CD4-positive, alpha-beta T cell treated with Interleukin-2 at 100 ng/mL for 4 hours (primary cell): ENCODE measurements at regions not wholly inside any gene's neighbourhood (a gene's known extent, or its start where the extent isn't known, plus 50 kb on each side); places are given as distances from the start of the nearest gene placed in this dataset.

Experiments
- DNase-seq: peaks from one replicate; pipeline ENCODE4 v3.0.0-alpha.2; 2020; ENCODE audit warnings: low spot score

DNA sequence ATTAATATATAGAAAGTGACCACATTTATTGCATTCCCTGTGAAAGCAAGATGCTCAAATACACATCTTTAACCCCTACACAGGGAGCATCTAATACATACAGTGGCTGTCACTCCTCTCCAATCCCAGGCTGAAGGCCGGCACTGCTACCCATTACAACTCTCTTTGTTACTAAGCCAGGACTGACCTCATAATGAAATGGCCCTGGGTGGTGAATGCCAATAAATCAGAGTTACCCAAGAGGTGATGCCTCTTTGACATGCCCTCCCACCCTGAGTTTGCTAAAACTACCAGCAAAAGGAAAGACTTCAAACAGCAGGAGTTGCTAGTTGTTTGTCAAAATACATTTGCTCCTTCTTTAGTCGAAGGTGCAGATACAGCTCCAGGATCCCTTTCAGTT, 214.2 kb downstream of the FOXA2 start:
- DNase-seq: no peak

DNA sequence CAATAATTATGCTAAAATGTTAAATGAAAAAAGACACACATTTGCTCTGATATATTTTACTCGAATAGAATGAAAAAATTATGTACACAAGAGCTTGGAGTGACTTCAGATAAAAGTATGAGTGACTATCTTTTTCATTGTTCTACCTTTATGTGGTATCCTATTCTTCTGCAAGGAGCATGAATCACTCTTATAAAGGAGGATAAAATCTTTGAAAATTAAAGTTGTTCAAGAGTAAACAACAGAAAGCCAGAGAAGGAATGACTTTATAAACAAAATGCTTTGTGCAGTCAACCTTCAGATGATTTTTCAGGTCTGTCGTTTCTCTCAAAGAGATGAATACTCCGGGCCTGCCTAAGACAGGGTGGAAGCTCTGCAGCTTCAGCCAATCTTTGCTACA, 215.3 kb downstream of the FOXA2 start:
- no peak for DNase-seq

DNA sequence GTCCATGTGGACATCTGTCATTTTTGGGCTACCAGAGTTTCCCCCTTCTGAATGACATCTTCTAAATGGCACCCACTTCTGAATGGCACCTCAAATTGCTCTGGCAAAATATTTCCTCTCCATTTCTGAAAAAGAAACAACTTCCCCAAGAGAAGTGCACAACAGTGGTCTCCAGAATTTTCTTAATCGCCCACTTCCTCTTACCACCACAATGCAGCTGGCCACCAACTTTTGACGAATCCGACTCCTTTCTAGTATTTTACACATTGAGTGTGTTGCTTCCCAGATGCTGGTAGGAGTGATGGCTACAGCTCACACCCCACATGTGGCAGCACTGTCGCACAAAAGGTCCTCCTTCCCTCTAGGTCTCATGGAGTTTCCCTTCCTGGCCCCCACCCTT, 216.1 kb downstream of the FOXA2 start:
- DNase-seq: no peak

DNA sequence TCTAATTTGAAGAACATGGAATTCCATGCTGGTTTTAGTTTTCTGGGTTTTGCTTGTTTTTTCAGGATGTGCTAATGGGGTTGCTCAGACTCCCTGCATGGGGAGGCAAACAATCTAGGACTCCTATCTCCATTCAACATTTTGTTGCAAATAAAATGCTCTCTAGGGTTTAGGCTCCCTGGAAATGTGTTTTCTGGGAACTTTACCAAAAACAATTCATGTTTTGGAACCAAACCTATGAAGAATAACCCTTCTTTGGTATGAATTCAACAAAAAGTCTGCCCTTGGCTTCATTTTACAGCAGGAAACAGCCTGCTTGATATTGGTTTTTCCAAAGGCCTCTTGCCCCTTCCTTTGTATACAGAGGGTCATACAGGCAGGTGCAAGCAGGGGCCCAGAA, 217.7 kb downstream of the FOXA2 start:
- no peak for DNase-seq

DNA sequence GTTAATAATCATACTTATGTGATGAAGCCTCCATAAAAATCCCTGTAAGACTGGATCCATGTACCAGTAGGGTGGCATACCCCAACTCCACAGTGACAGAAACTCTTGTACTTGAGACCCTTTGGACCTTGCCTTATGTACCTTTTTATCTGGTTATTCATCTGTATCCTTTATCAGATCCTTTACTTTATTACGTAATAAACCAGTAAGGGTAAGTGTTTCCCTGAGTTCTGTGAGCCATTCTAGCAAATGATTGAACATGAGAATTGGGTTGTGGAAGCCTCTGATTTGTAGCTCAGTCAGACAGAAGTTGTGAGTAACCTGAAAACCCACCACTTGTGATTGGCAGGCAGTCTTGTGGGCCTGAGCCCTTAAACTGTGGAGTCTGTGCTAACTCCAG, 229.7 kb downstream of the FOXA2 start:
- DNase-seq: no peak

DNA sequence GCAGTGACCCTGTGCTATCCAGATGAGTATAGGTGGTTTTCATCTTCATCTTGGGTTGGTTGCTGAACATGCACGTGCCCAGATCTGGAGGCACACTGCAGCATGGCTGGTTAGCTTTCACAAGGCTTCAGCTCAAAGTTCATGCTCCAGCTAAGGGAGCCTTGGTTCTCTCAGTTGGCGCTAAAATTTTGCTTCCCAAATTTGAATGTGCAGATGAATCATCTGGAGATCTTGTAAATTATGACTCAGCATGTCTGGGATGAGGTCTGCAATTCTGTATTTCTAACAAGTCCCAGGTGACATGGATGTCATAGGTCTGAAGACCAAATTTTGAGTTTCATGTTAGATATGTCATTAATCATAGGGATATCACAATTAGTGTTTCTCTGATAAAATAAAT, 230.8 kb downstream of the FOXA2 start:
- no peak for DNase-seq

DNA sequence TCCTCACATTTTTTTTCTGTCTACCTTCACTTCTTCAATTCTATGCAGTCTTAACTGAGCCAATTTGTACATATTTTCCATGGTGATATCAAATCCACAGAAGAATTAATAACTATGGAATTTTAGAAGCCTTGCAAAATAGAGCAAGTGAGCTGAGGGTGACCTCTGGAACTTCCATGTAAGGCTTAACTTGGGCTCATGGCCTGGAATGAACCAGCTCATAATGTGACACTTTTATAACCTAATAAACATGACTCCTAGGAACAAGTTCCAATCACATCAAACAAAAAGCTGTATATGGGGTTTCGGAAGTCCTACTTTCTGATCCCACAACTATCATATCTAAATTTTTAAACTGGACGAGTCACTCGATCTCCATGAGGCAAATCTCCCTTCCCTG, 232.4 kb downstream of the FOXA2 start:
- DNase-seq: no peak

DNA sequence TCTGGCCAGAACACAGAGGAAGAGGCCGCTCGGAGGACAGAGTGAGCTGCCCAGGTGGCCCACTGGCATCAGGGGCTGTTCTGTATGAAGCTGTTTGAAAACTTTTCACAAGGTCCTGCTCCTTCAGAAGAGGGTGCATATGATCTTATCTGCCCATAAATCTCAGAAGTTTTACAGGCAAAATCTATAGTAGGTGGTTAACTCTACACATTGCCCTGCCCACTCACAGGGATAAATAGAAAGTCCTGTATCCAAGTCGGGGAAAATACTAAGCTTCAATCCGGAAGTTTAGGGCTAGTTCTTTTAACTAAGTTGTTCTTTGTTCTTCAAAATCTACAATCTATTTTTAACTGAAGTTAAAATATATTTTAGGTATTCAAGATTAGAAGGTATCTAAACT, 233.7 kb downstream of the FOXA2 start:
- no peak for DNase-seq

DNA sequence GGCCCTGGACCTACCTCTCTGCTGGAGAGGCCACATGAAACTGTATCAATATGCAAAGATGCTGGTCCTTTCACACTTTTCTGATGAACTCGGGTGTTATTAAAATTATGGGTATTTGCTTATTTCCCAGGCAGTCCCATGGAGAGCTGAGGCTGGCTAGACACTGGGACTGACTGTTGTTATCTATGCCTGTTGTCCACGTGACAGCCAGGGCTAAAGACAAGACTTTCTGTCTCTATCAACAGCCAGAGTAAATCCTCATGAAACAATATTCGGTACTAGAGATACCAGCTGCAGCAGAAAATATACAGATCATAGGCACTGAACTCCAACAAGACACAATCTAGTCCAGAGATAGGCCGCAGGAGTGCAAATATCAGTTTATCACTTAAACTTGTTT, 236.4 kb downstream of the FOXA2 start:
- DNase-seq: no peak

DNA sequence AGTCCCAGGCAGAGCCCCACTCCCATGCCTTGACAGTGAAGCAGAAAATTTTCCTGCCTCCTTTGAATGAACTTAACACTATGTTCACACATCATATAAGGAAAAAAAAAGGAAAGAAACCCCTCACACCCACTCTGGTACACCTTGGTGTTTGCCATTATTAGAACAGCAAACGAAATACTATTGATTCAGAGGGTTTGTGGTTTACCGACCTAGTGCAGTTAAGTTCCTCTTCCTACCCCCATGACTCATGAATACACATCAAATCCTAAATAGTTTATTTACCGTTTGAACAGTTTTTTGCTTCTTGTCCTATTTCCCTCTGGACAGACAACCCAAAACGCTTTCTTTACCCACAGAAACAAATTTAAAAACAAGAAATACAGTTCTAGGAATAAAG, 237.7 kb downstream of the FOXA2 start:
- no peak for DNase-seq

DNA sequence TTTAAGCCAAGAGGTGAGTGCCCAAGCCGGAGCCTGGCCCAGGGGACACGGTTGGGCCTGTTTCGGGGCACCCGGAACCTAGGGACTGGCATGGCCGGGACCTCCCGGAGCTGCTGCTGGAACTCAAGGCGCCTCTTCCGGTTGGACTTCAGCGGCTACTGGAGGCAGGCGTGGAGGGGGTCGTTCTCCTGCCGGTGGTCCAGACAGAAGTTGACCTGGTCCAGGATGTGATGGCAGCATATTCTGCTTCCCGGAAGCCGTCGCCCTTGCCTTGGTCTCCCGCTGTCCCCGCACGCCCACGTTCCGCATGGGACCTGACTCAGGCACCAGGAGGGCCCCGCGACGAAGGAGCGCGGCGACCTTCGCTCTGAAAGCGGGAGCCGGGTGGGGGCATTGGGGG, 240.8 kb downstream of the FOXA2 start:
- DNase-seq: no peak

DNA sequence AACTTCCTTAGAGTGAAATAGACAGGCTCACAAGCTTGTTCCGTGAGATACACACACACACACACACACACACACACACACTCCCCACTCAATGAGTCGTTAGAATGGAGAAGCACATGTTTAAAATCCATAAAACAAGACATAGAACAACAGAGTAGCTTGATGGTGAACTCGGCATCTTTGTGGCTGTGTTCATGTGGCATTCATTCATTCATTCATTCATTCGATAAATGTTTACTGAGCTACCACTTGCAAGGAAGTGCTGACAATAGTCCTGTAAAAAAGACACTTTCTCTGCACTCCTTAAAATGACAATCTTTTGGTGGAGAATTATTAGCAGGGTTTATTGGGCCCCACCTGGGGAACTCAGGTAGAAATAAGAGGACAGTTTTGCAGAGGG, 242.0 kb downstream of the FOXA2 start:
- DNase-seq: no peak

DNA sequence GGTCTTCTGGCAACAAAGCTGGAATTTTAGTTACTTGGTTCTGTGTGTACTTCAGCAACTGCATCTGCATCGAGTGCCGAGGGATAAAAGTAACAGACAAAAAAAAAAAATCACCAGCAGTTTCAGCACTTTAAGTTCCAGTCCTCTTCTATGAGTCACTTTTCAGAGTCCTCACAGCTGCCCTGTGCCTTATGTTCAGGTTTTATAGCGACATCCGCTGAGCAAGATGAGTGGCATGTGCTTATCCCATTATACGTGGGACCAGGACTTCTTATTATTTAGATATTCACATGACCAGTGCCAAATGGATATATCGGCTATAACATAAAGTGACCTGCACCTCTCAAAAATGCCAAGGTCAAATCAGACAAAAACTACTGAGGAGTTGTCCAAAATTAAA, 242.9 kb downstream of the FOXA2 start:
- no peak for DNase-seq

DNA sequence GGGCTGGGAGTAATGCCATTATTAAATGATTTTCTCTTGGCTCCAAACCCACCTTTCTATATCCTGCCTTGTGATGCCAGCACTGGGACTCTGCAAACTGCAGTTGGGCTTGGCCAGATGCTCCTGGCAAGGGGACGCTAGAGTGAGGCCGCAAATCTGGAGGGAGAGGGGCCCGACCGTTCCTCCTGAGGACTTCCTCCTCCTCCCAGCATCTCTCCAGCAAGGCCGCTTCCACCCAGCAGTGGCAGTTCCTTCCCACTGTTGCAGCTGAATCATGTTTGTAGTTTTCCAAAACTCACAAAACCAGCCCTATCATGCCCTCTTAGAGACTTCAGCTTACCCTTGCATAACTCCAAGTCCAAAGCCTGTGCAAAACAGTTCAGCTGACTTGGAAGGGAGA, 244.4 kb downstream of the FOXA2 start:
- DNase-seq: no peak

DNA sequence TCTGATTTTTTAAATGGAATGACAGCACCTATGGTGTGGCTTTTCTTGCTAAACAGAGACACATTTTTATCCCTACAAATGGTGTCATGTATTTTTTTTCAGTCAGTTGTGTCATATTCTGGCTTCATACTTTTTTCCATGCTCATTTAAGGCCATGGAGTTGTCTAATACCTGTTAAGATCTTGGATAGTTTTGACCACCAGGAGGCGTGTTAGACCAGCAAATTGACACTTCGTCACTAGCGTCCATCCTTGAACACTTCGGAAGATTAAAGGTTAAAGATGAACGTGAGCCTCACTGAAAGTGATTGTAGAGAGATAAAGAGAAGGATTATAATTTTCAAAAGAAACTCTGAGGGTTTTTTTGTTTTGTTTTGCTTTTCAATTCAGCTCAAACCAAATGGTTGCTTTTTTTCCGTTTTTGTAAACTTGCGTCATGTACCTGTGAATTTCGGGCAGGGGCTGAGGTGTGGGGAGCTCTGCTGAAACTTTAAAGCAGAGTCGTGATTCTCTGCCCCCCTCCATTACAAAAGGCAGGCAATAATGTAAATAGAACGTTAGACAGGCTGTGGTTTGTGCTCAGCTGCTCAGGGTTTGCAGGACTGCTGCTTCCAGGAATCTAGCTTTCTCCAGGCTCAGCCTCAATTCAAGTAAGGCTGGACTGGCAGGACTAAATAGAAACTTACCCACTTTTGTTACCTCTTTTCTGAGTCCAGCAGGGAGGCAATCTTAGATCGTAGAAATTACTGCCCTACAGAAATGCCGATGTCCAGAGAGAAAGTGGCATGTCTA, 245.1 kb downstream of the FOXA2 start:
- DNase-seq: peak; percentile 26

DNA sequence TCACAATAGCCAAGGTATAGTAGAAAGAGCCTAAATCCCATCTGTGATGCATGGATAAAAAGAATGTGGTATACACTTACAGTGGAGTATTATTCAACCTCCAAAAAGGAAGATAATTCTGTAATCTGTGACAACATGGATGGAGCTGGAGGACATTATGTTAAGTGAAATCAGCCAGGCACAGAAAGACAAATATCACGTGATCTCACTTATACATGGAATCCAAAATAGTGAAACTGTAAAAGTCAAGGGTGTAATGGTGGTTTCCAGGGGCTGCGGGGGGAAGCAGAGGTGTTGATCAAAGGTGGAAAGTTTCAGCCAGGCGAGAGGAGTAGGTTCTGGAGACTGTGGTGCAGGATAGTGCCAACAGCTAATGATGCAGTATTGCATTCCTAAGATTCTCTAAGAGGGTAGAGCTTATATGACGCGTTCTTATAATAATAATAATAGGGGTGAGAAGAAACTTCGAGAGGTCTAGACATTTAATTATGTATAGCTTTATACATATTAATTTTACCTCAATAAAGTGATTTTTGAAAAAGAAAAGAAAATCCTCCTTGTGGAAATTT, 246.1 kb downstream of the FOXA2 start:
- no peak for DNase-seq

DNA sequence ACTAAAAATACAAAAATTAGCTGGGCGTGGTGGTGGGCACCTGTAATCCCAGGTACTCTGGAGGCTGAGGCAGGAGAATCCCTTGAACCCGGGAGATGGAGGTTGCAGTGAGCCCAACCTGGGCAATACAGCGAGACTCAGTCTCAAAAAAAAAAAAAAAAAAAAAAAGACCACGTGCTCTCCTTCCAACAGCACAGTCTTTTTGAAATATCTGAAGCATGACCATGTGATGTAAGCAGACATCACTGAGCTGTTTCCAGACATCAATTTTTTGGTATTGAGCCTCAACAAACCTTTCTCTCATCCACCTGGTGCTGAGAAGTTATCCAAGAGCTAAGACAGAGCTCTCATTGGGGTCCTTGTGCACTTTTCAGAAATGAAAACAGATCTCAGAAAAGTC, 249.2 kb downstream of the FOXA2 start:
- no peak for DNase-seq

DNA sequence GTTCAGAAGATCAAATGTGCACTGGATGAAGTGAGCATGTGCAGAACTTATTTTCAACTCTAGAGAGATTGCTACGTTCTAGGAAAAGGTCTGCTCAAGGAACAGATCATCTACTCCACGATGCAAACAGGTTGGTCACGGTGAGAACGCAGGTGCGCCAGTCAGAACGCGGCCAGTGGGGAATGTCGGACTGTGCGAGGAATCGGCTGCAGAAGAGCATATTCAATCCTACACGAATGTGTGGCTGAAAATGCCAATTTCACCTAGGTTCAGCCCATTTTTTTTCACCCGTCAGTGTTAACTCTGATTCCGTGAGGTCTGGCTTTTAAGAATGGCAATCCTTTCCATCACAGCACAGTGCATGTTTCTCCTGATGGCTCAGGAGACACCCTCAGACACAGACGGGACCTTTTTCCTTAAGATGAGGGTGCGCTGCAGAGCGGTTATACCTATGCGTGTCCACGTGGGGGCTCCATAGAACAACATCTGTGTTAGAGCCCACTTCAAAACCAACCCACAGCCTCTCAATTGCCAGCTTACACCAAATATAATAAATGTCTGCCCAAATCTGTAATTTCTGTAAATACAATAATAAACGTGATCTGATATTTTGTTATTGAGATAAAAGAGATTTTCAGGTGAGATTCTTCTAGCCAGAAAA, 250.4 kb downstream of the FOXA2 start:
- DNase-seq: peak; percentile 17

DNA sequence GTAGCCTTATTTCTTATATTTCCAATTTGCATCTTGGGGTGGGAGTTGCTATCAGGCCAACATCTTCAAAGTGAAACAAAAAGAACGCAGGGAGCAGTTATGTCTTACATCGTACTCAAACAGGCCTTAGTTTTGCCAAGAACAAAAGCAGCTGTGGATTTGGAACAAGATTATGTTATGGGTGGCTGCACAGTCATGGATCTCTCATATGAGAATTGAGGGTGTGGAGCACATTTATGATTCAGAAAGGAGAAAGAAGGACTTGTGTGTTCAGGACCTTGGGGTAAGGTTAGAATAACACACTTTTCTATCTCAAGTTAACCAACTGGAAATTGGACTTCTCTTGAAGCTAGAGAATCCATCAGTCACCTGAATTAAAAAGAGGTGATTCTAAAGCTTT, 259.9 kb downstream of the FOXA2 start:
- DNase-seq: no peak

DNA sequence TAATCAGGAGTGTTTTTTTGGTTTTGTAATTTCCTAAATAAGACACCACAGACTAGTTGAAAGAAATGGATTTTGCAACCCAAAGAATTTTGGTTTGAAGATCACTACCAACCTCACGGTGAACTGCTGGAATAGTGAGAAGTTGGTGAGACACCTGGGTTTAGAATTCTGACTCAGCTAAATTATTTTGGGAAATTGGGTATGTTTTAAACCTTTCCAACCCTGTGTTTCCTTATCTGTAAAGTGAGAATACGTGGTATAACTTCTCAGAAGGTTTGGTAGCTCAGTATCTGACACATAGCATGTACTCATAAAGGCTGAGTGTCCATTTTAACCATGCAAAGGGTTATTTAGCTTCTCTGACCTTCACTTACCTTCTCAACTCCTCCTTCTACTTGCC, 261.9 kb downstream of the FOXA2 start:
- no peak for DNase-seq

DNA sequence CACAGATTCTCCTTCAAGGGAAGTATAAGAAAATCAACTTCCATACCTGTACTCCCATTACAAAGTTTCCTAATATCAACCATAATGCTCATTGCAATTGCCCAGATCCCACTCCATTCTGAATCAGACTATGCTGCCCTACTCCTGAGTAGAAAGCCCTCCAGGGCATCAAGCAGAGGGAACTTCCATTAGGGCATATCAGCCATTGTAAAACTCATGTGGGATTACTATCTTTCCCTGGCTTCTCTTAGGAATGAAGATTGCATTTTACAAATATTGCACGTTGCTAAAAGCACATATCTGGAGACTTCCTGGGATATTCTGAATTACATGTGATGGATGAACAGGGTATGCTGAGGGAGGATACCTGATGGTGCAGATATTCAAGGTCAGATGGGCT, 263.2 kb downstream of the FOXA2 start:
- DNase-seq: no peak

DNA sequence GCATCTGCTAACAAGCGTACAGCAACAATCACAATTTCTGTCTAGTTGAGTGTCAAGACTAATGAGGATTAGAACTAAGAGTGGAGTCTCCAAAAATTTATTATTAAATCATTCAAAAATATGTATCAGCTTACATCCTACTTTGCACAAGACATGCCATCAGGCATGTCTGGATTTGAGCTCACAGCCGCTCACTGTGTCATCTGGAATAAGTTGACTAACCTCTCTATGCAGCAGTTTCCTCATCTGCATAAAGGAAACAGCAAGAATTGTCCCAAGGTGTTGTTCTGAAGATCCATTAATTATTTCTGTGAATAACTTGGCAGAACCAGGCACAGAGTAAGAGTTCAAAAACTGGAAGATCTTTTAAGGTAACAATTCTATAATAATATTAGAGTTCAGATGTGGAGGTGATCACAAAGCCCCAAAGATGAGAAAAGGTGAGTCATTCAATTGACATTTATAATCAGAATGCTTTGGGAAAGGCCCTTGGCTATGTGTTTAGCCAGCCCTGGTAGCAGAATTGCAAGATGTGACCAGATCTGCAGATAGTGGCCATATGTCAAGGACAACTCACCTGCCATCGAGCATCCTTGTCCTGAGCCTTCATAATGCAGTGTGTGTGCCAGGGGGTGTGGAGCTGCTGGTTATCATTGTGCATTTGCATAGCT, 264.0 kb downstream of the FOXA2 start:
- no peak for DNase-seq

DNA sequence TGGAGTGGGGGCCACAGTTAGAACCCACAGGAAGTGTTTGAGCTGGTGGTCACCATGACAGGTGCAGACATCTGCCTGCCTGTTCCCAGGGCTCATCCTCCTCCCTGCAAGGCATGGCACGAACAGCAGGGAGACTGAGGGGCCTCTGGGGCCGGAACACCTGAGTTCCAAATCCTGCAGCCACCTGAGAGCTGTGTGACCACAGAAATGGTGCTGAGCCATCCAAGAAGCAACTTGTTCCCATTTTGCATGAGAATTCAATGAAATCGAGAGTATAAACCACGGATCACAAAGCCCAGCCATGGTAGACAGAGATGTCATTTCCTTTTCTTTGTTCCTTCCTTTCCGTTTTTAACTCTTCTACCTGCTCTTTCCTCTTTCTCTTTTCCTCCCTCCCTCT, 268.6 kb downstream of the FOXA2 start:
- DNase-seq: no peak
